ENCODE measurements at regions not wholly inside any gene's neighbourhood (a gene's known extent, or its start where the extent isn't known, plus 50 kb on each side); places are given as distances from the start of the nearest gene placed in this dataset.

GRCh38 chr4:158998624-158999023 lies 104.3 kb upstream of the RAPGEF2 start:
- no peaks in the 10 kb centered on the region for H3K27me3 ChIP-seq
- no peaks in the 10 kb centered on the region for H3K36me3 ChIP-seq (replicated peaks; ENCODE audit: insufficient read depth, low read depth)
- no peak for TF ChIP-seq EZH2 (IDR thresholded peaks at IDR 0.05; ENCODE audit: borderline replicate concordance)
- TF ChIP-seq EZH2phosphoT487 (IDR thresholded peaks at IDR 0.05; ENCODE audit: low read depth, severe bottlenecking, unreplicated experiment) = no peak
- no peaks in the 10 kb centered on the region for H3K4me1 ChIP-seq (ENCODE audit: insufficient read depth)
- DNase-seq (ENCODE audit: low spot score) = peak; percentile 37
- no peak overlapping the region for H3K4me3 ChIP-seq
- no peaks in the 10 kb centered on the region for H3K9me3 ChIP-seq (ENCODE audit: low read depth)
- no peak overlapping the region for H3K4me2 ChIP-seq
- H4K20me1 ChIP-seq (ENCODE audit: insufficient read depth, poor library complexity, severe bottlenecking) = no peaks in the 10 kb centered on the region
- no peak overlapping the region for H3K27ac ChIP-seq
- H3K79me2 ChIP-seq = no peaks in the 10 kb centered on the region
- 66% methylated on average over 6 of the region's 6 CpGs for WGBS (ENCODE audit: low lambda C conversion rate, missing lambda C conversion rate)
- no peak overlapping the region for H2AFZ ChIP-seq
- no peaks in the 10 kb centered on the region for H3K9me2 ChIP-seq (replicated peaks; ENCODE audit: insufficient read depth)

DNA sequence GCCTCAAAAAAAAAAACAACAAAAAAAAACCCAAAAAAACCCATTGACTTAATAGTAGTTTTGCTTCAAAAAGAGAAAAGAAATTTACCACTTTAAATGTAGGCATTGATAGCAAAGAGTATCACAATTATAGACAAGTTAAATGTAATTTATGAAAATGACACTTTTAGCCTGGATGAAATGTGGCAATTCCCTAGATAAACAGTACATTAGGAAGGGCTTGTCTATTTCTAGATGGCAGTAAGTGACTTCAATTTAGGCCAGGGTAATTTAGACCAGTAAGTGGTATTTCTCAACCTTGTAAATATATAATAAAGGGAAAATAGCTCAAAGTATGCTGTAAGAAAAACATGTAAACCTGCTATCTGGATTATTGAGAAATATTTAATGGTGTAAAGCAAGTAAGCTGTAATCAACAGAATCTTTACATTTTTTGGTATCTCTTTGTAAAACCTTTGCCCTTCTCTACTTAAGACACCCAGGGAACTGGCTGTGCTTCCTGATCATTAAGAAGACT lies 103.7 kb upstream of the RAPGEF2 start:
- Histone ChIP-seq H3K79me2 (no peaks in the 10 kb centered on the region), H3K9me3 (ENCODE audit: low read depth) (no peaks in the 10 kb centered on the region), H4K20me1 (ENCODE audit: insufficient read depth, poor library complexity, severe bottlenecking) (no peaks in the 10 kb centered on the region), H3K27me3 (no peaks in the 10 kb centered on the region), H2AFZ (no peak overlapping the region), H3K36me3 (replicated peaks; ENCODE audit: insufficient read depth, low read depth) (no peaks in the 10 kb centered on the region), H3K4me1 (ENCODE audit: insufficient read depth) (no peaks in the 10 kb centered on the region), H3K27ac (no peak overlapping the region), H3K4me2 (no peak overlapping the region), H3K4me3 (no peak overlapping the region), H3K9me2 (replicated peaks; ENCODE audit: insufficient read depth) (no peaks in the 10 kb centered on the region)
- no peak for TF ChIP-seq EZH2 (IDR thresholded peaks at IDR 0.05; ENCODE audit: borderline replicate concordance)
- TF ChIP-seq CTCF (IDR thresholded peaks at IDR 0.05; ENCODE audit: poor library complexity) = no peak
- no peak for DNase-seq (ENCODE audit: low spot score)

GRCh38 chr4:158999849-159000248 lies 103.0 kb upstream of the RAPGEF2 start:
- Histone ChIP-seq H4K20me1 (ENCODE audit: insufficient read depth, poor library complexity, severe bottlenecking) (no peaks in the 10 kb centered on the region), H3K4me1 (ENCODE audit: insufficient read depth) (no peaks in the 10 kb centered on the region), H3K9me2 (replicated peaks; ENCODE audit: insufficient read depth) (no peaks in the 10 kb centered on the region), H3K9me3 (ENCODE audit: low read depth) (no peaks in the 10 kb centered on the region), H3K27me3 (no peaks in the 10 kb centered on the region), H3K4me3 (no peak overlapping the region), H3K36me3 (replicated peaks; ENCODE audit: insufficient read depth, low read depth) (no peaks in the 10 kb centered on the region), H3K27ac (no peak overlapping the region), H3K4me2 (no peak overlapping the region), H3K79me2 (no peaks in the 10 kb centered on the region), H2AFZ (no peak overlapping the region)
- TF ChIP-seq EZH2 (IDR thresholded peaks at IDR 0.05; ENCODE audit: borderline replicate concordance) (no peak), EZH2phosphoT487 (IDR thresholded peaks at IDR 0.05; ENCODE audit: low read depth, severe bottlenecking, unreplicated experiment) (no peak), CTCF (IDR thresholded peaks at IDR 0.05; ENCODE audit: poor library complexity) (no peak)
- no peak for DNase-seq (ENCODE audit: low spot score)
- WGBS (ENCODE audit: low lambda C conversion rate, missing lambda C conversion rate) = 92% methylated on average over 1 of the region's 1 CpG

DNA sequence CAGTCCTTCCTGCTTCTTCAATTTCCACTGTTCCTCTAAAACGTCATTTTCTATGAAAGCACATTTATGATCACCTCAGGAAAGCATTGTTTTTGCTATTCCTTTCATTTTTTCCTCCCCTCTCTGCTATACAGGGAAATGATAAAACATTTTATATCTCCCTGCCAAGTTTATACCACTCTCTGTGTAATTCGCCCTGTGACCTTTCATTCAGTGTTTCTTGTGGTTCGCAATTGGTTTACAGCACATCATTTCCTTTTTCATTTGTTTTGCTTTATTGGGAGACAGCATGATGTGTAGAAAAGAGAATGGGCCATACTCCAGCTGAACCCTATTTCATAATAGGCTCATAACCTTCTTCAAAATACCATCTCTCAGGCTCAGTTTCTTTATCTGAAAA lies 99.9 kb upstream of the RAPGEF2 start:
- no peak for TF ChIP-seq CTCF (IDR thresholded peaks at IDR 0.05; ENCODE audit: poor library complexity)
- no peak for TF ChIP-seq EZH2 (IDR thresholded peaks at IDR 0.05; ENCODE audit: borderline replicate concordance)
- no peak for TF ChIP-seq EZH2phosphoT487 (IDR thresholded peaks at IDR 0.05; ENCODE audit: low read depth, severe bottlenecking, unreplicated experiment)
- peak overlapping the region; percentile 9 for H3K4me2 ChIP-seq

More for the DNA sequence above, 99.9 kb upstream of the RAPGEF2 start:
- Histone ChIP-seq H3K9me2 (replicated peaks; ENCODE audit: insufficient read depth) (no peaks in the 10 kb centered on the region), H3K27me3 (no peaks in the 10 kb centered on the region), H3K4me3 (no peak overlapping the region), H3K9me3 (ENCODE audit: low read depth) (no peaks in the 10 kb centered on the region), H3K4me1 (ENCODE audit: insufficient read depth) (no peaks in the 10 kb centered on the region), H2AFZ (no peak overlapping the region), H3K79me2 (no peaks in the 10 kb centered on the region), H3K36me3 (replicated peaks; ENCODE audit: insufficient read depth, low read depth) (no peaks in the 10 kb centered on the region), H4K20me1 (ENCODE audit: insufficient read depth, poor library complexity, severe bottlenecking) (no peaks in the 10 kb centered on the region), H3K27ac (no peak overlapping the region)
- no peak for DNase-seq (ENCODE audit: low spot score)
- WGBS (ENCODE audit: low lambda C conversion rate, missing lambda C conversion rate) = 71% methylated on average over 3 of the region's 3 CpGs
